Endothelial cell of umbilical vein (primary cell): ENCODE measurements at regions not wholly inside any gene's neighbourhood (a gene's known extent, or its start where the extent isn't known, plus 50 kb on each side); places are given as distances from the start of the nearest gene placed in this dataset.

Experiments
- BruUV-seq: library from RNA; stranded (reverse); fragments of 400-500 nt; replicated peaks from 2 replicates; lab custom pipeline; 2021; lab: Mats Ljungman, UMichigan
- CTCF ChIA-PET: fragments of 300-600, 350-600 bp; sonication (Branson Sonifier 250); formaldehyde crosslinking; loops from one replicate; lab custom pipeline; 2021; ENCODE audit warnings: antibody characterized with exemption, inconsistent platforms; lab: Charles Lee
- POLR2A ChIA-PET: fragments of 300-600, 350-600 bp; sonication (Branson Sonifier 250); formaldehyde crosslinking; loops from one replicate; lab custom pipeline; 2021; ENCODE audit warnings: antibody characterized with exemption, inconsistent platforms; lab: Charles Lee
- DNase-seq: peaks from one replicate; pipeline ENCODE4 v3.0.0-alpha.2; 2011; ENCODE audit warnings: low read depth, low spot score
- FAIRE-seq: peaks from 2 replicates; lab custom pipeline; 2011; peaks lifted over from hg19 to GRCh38; lab: Jason Lieb, UNC
- H2AFZ ChIP-seq: 2 replicates; pipeline ENCODE4 v1.6.0; 2012; ENCODE audit warnings: low read depth, low read length, control low read depth, inconsistent platforms
- H3K27ac ChIP-seq: 2 replicates; pipeline ENCODE4 v1.5.1; 2011; ENCODE audit warnings: low read depth, mild to moderate bottlenecking, control low read depth, low read length, moderate library complexity; ENCODE audit not compliant: insufficient read depth
- H3K27me3 ChIP-seq, 2 experiments: 2 replicates each; pipeline versions ENCODE4 v1.6.0 to v1.6.1; 2011; ENCODE audit warnings: low read length in 2 of 2, mixed read lengths in 1 of 2; ENCODE audit not compliant: control insufficient read depth in 2 of 2, insufficient read depth in 2 of 2
- H3K36me3 ChIP-seq, 2 experiments: 2 replicates in 1 of 2; 3 replicates in 1 of 2; pipeline ENCODE4 v1.5.1; 2011; ENCODE audit warnings: low read length in 2 of 2, mild to moderate bottlenecking in 1 of 2, moderate library complexity in 1 of 2; ENCODE audit not compliant: control insufficient read depth in 2 of 2, insufficient read depth in 2 of 2; ENCODE audit errors: extremely low read depth in 1 of 2
- H3K4me1 ChIP-seq: 3 replicates; pipeline ENCODE4 v1.5.1; 2011; ENCODE audit warnings: mild to moderate bottlenecking, low read length; ENCODE audit not compliant: control insufficient read depth, insufficient read depth; ENCODE audit errors: extremely low read depth
- H3K4me2 ChIP-seq: 2 replicates; pipeline ENCODE4 v1.6.1; 2011; ENCODE audit warnings: low read length, control low read depth, mixed read lengths; ENCODE audit not compliant: insufficient read depth
- H3K4me3 ChIP-seq, 3 experiments: fragments of 200-600 bp in 1 of 3; sonication (generic), shearing (Covaris generic) in 1 of 3; replicated peaks in 1 of 3; 2 replicates each; pipeline ENCODE4 v1.5.1; 2011 to 2016; ENCODE audit warnings: control low read depth in 3 of 3, low read length in 3 of 3, mild to moderate bottlenecking in 2 of 3, inconsistent platforms in 1 of 3, low read depth in 1 of 3, moderate library complexity in 1 of 3; ENCODE audit not compliant: insufficient read depth in 1 of 3
- H3K79me2 ChIP-seq: 2 replicates; pipeline ENCODE4 v1.6.0; 2012; ENCODE audit warnings: low read length, inconsistent platforms; ENCODE audit not compliant: control insufficient read depth, insufficient read depth
- H3K9ac ChIP-seq: replicated peaks from 2 replicates; pipeline ENCODE3; 2011; ENCODE audit warnings: low read length, control low read depth; ENCODE audit not compliant: insufficient read depth; ENCODE audit errors: extremely low read depth
- H3K9me1 ChIP-seq: replicated peaks from 3 replicates; pipeline ENCODE4 v1.6.0; 2011; ENCODE audit warnings: mild to moderate bottlenecking, low read length; ENCODE audit not compliant: control insufficient read depth, insufficient read depth; ENCODE audit errors: extremely low read depth
- H3K9me3 ChIP-seq: replicated peaks from 2 replicates; pipeline ENCODE4 v1.5.1; 2012; ENCODE audit warnings: low read length, inconsistent platforms; ENCODE audit not compliant: control insufficient read depth, insufficient read depth
- H4K20me1 ChIP-seq: replicated peaks from 2 replicates; pipeline ENCODE3; 2011; ENCODE audit warnings: mild to moderate bottlenecking, low read length; ENCODE audit not compliant: control insufficient read depth, insufficient read depth; ENCODE audit errors: extremely low read depth
- EZH2 ChIP-seq: IDR thresholded peaks from 2 replicates; pipeline ENCODE4 v1.6.1; 2012; ENCODE audit warnings: borderline replicate concordance, low read depth, mild to moderate bottlenecking, moderate library complexity, low read length, inconsistent platforms; ENCODE audit not compliant: severe bottlenecking
- FOS ChIP-seq: IDR thresholded peaks from 2 replicates; pipeline ENCODE4 v1.6.1; 2011; ENCODE audit warnings: mild to moderate bottlenecking, low read length, moderate library complexity, borderline replicate concordance; ENCODE audit not compliant: insufficient read depth
- GATA2 ChIP-seq: IDR thresholded peaks from 2 replicates; pipeline ENCODE4 v1.7.0; 2011; ENCODE audit warnings: low read depth, mild to moderate bottlenecking, moderate library complexity, mixed read lengths, low read length; ENCODE audit not compliant: insufficient read length, insufficient read depth
- JUN ChIP-seq: IDR thresholded peaks from 2 replicates; pipeline ENCODE4 v1.6.1; 2011; ENCODE audit warnings: borderline replicate concordance, low read depth; ENCODE audit not compliant: insufficient read length, insufficient read depth
- MAX ChIP-seq: IDR thresholded peaks from 2 replicates; pipeline ENCODE4 v1.6.1; 2011; ENCODE audit not compliant: insufficient read depth, insufficient read length
- MYC ChIP-seq: IDR thresholded peaks from one replicate; pipeline ENCODE4 v1.6.1; 2011; ENCODE audit warnings: mild to moderate bottlenecking, low read depth, low read length
- POLR2A ChIP-seq: IDR thresholded peaks from 2 replicates; pipeline ENCODE4 v1.6.1; 2012; ENCODE audit warnings: low read depth, mild to moderate bottlenecking, control low read depth, low read length
- POLR2AphosphoS5 ChIP-seq: IDR thresholded peaks from 2 replicates; pipeline ENCODE4 v1.6.1; 2012; ENCODE audit warnings: low read depth, mild to moderate bottlenecking, control low read depth, low read length, moderate library complexity; ENCODE audit not compliant: insufficient read depth
- dilution Hi-C: fragments of 300-500 bp; cut with MboI; formaldehyde crosslinking; loops from one replicate; pipeline ENCODE4 v1.15.0; 2019; ENCODE audit warnings: low sequenced_read_pairs; ENCODE audit not compliant: extremely low pct_ligation_motif_present
- intact Hi-C: fragments of 100-400 bp; cut with micrococcal nuclease; formaldehyde crosslinking; loops from one replicate; pipeline ENCODE4 v1.10.0; 2022
- TF ChIP-seq, protein P1 (sequence below), 2 donors: IDR thresholded peaks; 1 replicate in 1 of 2; 2 replicates in 1 of 2; pipeline ENCODE4 v1.5.1; 2011; ENCODE audit warnings: low read length in 2 of 2, mild to moderate bottlenecking in 2 of 2, moderate library complexity in 2 of 2, control low read depth in 1 of 2, inconsistent platforms in 1 of 2, low read depth in 1 of 2; ENCODE audit not compliant: insufficient read depth in 1 of 2; ENCODE audit errors: extremely low read depth in 1 of 2

- no peak overlapping the region for H3K27ac ChIP-seq
- dilution Hi-C loops = no loop called here
Measured at GRCh38 chr3:157793745-157794144, 290.5 kb upstream of the VEPH1 start.

More at GRCh38 chr3:157793745-157794144, 290.5 kb upstream of the VEPH1 start:
- no peaks in the 10 kb centered on the region for H3K9me3 ChIP-seq
- no peaks in the 10 kb centered on the region for H3K36me3 ChIP-seq
- no peak overlapping the region for H2AFZ ChIP-seq
- H3K4me2 ChIP-seq = no peak overlapping the region
- TF ChIP-seq GATA2 (no peak), MAX (no peak), EZH2 (no peak), POLR2AphosphoS5 (no peak), JUN (no peak), POLR2A (no peak), FOS (no peak), MYC (no peak)
- TF ChIP-seq, protein P1, sequence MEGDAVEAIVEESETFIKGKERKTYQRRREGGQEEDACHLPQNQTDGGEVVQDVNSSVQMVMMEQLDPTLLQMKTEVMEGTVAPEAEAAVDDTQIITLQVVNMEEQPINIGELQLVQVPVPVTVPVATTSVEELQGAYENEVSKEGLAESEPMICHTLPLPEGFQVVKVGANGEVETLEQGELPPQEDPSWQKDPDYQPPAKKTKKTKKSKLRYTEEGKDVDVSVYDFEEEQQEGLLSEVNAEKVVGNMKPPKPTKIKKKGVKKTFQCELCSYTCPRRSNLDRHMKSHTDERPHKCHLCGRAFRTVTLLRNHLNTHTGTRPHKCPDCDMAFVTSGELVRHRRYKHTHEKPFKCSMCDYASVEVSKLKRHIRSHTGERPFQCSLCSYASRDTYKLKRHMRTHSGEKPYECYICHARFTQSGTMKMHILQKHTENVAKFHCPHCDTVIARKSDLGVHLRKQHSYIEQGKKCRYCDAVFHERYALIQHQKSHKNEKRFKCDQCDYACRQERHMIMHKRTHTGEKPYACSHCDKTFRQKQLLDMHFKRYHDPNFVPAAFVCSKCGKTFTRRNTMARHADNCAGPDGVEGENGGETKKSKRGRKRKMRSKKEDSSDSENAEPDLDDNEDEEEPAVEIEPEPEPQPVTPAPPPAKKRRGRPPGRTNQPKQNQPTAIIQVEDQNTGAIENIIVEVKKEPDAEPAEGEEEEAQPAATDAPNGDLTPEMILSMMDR (IDR thresholded peaks at IDR 0.05; ENCODE audit: extremely low read depth in 1 of 2, insufficient read depth in 1 of 2, low read depth in 1 of 2, low read length in 2 of 2) = no peak
- no peak overlapping the region for H3K4me3 ChIP-seq
- H3K4me1 ChIP-seq = no peaks in the 10 kb centered on the region
- H3K79me2 ChIP-seq = no peaks in the 10 kb centered on the region
- no peaks in the 10 kb centered on the region for H3K27me3 ChIP-seq
- FAIRE-seq (no peak), DNase-seq (no peak)
- CTCF ChIA-PET = no interaction called here
- H4K20me1 ChIP-seq = no peaks in the 10 kb centered on the region
- POLR2A ChIA-PET = interaction anchor here (0.7 kb wide), 1 partner anchor 44 kb away, joined by 3 read pairs; no protein-coding TSS in a partner anchor
- no TSS peak for BruUV-seq
- intact Hi-C loops = no loop called here
- no peak overlapping the region for H3K9ac ChIP-seq
- H3K9me1 ChIP-seq = no peaks in the 10 kb centered on the region
